Panc1 (cell line): ENCODE measurements at regions not wholly inside any gene's neighbourhood (a gene's known extent, or its start where the extent isn't known, plus 50 kb on each side); places are given as distances from the start of the nearest gene placed in this dataset.

Source experiments
- POLR2AphosphoS5 ChIP-seq: IDR thresholded peaks from 2 replicates; pipeline ENCODE4 v1.6.1; 2012; ENCODE audit warnings: mild to moderate bottlenecking, low read depth, low read length, moderate library complexity
- TF ChIP-seq, protein P1 (sequence below): fragments of 450-650 bp; IDR thresholded peaks from 2 replicates; pipeline ENCODE4 v1.5.1; 2017; ENCODE audit warnings: mild to moderate bottlenecking

DNA sequence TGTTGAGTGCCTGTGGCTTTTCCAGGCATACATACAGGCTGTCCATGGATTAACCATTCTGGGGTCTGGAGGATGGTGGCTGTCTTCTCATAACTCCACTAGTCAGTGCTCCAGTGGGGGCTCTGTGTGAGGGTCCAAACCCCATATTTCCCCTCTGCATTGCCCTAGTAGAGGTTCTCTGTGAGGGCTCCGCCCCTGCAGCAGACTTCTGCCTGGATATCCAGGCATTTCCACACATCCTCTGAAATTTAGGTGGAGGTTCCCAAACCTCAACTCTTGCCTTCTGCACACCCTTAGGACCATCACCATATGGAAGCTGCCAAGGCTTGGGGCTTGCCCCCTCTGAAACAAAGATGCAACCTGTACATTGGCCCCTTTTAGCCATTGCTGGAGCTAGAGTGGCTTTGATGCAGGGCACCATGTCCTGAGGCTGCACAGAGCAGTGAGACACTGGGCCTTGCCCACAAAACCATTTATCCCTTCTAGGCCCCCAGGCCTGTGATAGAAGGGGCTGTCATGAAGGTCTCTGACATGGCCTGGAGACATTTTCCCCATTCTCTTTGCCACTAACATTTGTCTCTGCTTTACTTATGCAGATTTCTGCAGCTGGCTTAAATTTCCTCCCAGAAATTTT is 400.1 kb upstream of the MDFIC2 start:
- TF ChIP-seq, protein P1, sequence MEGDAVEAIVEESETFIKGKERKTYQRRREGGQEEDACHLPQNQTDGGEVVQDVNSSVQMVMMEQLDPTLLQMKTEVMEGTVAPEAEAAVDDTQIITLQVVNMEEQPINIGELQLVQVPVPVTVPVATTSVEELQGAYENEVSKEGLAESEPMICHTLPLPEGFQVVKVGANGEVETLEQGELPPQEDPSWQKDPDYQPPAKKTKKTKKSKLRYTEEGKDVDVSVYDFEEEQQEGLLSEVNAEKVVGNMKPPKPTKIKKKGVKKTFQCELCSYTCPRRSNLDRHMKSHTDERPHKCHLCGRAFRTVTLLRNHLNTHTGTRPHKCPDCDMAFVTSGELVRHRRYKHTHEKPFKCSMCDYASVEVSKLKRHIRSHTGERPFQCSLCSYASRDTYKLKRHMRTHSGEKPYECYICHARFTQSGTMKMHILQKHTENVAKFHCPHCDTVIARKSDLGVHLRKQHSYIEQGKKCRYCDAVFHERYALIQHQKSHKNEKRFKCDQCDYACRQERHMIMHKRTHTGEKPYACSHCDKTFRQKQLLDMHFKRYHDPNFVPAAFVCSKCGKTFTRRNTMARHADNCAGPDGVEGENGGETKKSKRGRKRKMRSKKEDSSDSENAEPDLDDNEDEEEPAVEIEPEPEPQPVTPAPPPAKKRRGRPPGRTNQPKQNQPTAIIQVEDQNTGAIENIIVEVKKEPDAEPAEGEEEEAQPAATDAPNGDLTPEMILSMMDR, result no peak
- no peak for TF ChIP-seq POLR2AphosphoS5
